HG02571 (cell line): ENCODE measurements at regions not wholly inside any gene's neighbourhood (a gene's known extent, or its start where the extent isn't known, plus 50 kb on each side); places are given as distances from the start of the nearest gene placed in this dataset.

Experiments used
- ATAC-seq: cut with Tn5 transposase; IDR thresholded peaks from one replicate; pipeline ENCODE4 v1.9.1; 2021; ENCODE audit warnings: mild to moderate bottlenecking, moderate library complexity; ENCODE audit not compliant: unreplicated experiment

DNA sequence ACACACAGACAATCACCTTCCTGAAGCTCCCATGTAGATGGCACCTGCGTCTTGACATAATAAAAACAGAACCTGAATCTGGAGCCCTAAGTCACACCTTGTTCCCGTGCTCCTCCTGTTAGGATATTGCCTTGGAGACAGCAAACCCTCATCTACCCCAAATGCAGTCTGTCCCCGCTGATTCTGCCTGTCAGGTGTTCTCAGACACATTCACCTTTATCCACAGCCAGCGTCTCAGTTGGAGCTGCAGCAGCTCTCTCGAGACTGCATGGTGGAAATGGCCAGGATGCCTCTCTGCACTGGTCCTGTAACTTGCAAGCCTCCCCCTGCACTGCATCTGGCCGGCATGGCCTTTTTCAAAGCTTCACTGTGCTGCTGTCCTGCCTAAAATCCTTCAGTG lies 218.0 kb upstream of the ZNF32 start:
- ATAC-seq, result no peak

DNA sequence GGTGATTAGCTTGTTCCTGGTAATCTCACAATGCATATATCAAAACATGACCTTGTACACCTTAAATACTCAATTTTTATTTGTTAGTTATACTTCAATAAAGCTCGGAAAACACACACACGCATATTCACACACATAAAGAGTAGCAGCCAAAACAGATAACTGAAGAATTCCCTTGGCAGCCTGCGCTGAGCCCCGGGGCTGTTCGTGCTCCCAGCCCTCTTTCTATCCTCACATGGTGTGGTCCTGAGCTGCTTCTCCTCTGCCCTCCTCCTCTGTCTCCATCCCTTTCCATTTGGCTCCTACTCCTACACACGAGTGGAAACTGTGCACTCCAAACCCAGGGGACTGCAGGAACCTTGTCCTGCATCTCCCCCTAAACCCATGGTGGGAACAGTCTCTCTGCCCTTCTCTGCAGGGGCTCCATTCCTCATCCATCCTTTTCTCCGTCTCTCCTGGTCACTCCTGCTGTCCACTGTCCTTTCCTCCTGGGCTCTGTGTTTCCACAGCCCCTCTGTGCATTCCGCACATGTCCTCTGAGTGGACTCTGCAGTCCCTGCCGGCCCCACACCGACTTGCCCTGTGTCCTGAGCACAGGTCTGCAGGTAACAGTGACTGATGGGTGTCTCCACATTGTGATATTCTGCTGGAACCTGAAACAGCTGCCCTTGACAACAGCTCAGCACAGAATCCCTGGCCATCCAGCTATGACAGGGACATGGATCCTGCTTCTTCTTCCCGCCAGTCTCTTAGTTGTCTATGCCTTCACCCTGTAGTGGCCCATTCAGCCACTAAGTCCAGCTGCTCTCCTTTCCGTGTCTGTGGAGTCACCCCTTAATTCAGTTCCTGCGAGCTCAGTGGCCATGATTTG lies 216.8 kb upstream of the ZNF32 start:
- ATAC-seq, result no peak

DNA sequence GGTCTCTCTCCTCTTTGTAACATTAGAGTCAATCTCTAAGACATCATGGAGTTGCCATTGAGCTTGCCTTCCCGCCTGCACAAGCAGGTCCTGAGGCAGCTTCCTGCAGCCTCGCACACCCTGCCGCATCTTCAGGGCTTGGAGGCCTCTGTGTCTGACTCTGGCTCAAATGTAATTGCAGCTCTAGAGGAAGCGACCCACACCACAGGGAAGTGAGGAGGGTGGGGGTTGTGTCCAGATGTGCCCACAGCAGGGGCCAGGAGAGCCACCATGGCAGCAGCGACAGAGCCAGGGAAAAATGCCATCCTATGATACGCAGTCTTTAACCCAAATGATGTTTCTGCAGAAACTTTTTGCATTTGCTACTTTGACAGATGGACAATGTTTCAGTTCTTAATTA lies 216.0 kb upstream of the ZNF32 start:
- ATAC-seq, result no peak

DNA sequence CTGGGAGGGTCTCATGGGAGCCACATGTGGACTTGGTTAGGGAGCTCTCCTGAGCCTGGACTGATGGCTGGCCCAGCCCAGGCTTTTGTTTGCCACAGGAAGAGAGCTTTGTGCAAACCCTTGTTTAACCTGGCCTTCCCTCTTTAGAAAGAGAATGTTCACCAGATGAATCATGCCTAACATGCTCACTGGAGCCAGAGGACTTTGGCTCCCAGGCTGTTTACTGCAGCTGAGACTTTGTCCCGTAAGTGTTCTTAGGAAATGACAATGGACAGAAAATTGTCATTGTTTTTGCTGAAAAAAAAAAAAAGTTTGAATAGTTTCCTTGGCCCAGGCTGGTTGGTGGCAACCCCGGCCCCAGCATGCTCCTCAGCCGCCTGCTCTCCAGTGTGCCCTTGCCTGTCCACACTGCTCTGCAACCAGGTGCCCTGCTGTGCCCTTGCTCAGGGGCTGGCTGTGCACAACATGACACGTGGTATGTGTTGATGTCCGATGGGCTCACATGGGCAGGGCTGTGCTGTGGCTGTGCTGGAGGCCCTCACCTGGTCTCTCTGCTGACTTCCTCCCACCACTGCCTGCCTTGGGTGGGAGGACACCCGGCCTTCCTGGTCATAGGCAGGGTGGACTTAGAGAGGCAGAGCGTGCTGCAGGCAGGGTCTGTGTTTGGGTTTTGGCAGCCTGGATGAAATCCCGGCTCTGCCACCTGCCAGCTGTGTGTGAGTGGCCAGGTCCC lies 215.3 kb upstream of the ZNF32 start:
- no peak for ATAC-seq

DNA sequence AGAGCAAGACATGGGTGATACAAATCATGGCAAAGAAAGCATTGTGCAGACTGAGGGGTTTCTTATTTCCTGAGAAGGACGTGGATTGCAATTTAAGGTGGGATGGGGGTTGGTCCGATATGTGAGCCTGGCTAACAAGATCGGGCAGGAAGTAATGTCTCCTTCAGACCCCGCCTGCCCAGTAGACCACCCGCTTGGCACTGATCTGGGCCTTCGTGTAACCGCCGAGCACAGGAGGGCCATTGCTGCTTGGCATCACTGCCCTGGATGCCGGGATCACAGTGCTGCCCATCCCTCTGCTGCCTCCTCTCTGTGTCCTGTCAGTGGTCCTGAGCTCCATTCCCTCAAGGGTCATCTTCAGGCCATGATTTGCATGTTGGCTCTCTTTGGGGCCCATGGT lies 214.6 kb upstream of the ZNF32 start:
- no peak for ATAC-seq

DNA sequence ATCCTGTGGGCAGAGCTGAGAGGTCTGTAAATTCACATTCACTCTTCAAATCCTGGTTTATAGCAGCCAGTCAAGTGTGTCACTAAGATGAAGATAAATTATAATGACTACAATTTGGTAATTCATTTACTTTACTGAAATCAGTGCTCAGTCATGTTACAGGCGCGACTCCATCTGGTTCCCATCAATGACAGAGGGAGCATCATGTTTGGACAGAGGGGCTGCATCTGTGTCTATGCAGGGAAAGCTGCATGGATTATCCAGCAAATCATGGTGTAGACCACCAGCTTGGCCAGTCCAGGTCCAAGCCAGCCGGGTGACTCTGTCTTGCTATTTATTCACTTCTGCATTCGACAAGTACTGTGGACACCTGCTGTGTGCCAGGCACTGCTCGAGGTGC lies 214.1 kb upstream of the ZNF32 start:
- no peak for ATAC-seq

DNA sequence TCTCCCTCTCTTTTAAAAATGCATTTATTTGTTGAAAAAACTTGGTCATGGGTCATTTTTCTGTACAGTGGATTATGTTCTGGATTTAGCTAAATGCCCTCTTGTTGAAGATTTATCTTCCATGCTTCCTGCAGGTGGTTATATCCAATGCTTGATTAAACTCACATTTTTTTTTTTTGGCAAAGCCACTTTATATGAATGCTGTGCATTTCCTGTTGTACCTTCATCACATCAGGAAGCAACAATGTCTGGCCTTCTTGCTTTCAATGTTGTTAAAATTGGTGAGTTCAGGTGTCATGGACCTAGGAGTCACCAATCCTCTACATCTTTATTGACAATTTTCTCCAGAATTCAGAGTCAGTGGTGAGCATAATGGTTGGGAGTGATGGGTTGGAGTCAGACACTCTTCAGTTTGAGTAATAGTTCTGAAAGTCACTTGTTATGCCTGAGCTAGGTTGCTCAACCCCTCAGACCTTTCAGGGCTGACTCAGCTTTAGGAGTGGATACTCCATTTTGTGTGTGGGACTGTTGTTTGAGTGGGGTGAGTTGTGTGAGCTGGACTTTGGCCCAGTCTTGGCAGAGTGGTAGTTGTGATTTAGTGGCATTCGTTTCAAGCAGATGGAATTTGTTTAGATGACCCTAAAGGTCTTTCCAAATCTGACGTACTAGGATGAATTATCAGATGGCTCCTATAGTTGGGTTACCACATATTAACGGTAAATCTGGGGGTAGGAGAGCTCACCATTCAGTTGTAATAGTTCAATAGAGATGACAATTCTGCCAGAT lies 213.5 kb upstream of the ZNF32 start:
- ATAC-seq, result no peak

DNA sequence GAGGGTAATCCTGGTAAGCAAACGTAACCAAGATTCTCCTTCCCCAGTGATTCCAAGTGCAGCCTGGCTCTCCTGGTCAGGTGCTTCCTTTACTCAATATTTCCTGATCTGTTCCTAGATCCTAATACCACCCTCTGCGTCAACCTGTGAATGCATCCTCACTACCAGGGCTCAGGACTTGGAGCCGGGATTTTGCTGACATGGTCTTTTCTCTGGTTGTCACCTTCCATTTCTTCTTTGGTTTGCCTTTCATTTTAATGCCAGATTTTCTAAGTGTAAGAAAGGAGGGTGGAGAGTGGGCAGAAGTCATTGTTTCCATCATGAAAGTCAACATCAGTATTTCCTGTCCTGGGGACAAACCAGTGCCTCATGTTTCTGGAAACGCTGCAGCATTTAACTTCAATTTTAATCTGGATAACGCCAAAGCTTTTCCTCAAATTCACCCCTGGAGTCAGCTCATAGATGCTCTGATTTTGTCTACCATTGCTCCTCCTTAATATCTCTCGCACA lies 210.4 kb upstream of the ZNF32 start:
- ATAC-seq, result no peak

DNA sequence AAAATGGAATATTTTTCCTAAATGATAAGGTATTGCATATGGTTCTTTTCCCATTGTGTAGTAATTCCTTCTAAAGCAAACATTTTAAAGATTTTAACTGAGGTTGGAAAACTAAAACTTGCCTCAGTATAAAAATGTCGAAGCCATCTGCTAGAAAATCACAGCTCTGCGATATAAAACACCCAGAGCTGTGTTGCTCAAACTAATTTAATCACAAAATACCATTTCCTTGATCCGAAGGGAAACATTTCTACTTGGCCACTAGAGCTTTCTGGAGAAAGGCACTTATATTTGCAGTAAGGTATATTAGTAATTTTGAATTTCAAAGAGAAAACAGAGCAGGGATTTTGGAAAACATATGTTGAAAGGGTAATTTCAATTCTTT lies 209.2 kb upstream of the ZNF32 start:
- ATAC-seq, result no peak

DNA sequence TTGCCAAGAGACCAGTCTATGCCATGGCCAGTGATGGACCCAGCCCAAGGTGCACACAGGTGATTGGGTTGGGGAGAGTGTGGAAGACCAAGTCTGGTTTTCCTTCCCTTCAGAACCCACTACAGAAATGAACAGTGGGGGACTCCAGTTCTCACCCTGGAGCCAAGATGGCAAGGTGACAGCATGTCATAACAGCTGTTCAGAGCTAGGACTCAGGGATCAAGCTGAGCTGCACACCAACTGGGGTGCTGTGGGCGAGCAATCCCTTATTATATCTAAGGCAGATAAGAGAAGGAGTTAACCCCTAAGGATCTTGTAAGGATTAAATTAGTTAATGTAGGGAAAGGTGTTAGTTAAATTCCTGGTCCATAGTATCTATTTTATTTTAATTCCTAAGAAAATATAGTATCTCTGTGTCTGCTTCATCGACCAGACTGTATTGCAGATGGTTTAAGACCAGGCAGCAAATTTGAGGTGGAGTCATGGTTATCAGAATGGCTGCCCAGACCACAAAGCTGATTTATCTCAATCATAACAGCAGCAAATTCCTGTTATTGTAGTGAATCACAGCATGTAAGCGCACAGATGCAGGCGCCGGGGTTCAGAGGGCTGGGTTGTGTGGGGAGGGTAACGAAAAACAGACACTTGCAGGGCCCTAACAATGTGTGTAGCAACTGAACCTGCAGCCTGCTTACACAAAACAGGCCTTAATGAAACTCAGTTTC lies 208.7 kb upstream of the ZNF32 start:
- ATAC-seq, result no peak

DNA sequence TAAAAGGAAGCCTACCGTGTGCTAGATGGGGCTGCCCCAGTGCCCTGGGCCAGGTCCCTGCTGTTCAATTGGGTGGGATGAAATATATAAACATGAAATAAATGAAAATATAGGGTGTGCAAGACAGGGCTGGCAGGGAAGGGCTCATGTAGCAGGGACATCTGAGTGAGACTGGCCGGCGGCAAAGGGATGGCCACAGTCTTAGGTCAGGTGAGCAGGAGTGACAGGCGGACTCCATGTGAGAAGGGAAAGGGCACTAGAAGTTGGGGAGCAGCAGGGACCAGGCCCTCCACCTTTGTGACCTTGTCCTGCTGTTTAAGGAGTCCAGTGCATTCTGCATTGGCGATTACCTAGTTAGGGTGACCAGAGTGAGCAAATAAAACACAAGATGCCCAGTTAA lies 207.6 kb upstream of the ZNF32 start:
- no peak for ATAC-seq

DNA sequence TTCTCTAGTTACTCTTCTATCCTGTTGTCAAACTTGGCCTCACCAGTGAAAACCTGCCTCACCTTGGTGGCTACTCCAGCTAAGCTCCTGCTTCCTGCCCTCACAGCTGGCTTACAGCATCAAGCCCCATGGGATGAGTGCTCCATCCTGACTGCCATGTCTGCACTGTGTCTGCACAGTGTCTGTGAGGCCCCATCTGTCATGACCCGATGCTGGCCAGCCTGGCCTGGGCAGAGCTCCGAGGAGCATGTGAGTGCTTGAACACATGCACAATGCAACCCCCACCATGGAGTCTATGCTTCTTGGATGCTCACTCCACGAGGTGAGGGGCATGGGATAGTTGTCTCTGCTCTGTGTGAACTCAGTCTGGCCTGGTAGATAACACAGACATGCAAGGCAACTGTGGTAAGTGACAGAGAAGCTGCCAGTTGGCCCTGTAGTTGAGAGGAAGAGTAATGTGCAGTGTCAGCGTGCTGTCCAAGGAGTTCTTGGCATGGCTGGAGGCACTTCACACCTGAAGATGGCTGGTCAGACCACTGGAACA lies 207.1 kb upstream of the ZNF32 start:
- no peak for ATAC-seq

DNA sequence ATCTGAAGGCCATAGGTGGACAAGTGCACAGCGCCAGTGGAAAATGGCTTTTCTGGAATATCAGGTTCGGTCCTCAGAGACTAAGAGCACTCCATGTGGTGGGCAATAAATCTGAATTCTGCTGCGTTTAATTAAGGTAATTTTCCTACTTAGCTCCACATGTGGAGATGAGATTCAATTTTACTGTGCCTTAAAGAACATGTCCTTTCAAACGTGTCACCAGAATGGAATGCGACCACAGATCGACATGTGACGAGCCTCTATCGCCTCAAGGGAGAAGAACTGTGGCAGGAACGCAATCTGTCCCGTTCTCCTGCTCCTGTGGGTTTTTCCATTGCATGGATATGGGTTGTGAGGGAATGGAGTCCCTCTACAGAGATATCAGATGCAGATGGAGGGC lies 205.3 kb upstream of the ZNF32 start:
- no peak for ATAC-seq

DNA sequence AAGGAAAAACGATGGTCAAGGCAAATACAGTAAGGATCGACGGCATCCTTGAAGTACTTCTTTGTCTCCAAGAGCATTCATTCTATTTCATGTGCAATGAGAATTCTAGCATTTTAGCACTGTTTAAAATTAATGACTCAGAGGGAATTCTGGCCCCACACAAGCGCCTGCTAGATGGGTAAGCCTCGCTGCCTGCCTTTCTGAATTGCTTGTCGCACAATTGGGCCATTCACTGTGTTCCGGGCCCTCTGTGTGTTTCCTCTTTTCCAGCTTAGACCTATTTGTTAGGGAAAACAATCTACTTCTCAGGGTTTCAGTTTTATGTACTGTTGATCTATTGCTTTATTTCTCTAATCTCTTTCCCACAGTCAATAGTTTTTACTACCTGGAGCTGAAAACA lies 204.7 kb upstream of the ZNF32 start:
- no peak for ATAC-seq

DNA sequence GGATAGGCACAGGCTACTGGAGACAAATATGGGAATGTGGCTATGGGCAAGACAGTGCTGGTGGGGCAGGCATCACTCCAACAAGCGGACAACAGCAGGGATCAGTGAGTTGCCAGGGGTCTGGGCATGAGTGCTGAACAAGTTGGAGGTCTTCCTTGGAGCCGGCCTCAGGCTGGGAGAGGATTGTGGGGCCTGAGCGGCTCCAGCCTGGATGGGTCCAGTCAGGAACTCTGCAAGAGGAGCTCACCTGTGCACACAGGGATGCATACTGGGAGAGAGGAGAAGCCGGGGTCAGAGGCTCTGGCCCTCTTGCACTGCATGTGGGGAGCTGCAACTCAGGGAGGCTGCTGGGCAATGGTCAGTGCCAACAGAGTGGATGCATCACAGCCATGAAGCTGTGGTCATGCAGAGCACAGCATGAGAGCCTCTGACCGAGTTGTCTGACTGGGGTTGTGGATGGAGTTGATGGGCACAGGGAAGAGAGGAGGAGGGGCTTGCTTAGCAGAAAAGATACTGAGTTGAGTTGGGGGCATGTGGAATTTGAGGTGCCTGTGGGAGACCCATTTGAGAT lies 204.0 kb upstream of the ZNF32 start:
- no peak for ATAC-seq

DNA sequence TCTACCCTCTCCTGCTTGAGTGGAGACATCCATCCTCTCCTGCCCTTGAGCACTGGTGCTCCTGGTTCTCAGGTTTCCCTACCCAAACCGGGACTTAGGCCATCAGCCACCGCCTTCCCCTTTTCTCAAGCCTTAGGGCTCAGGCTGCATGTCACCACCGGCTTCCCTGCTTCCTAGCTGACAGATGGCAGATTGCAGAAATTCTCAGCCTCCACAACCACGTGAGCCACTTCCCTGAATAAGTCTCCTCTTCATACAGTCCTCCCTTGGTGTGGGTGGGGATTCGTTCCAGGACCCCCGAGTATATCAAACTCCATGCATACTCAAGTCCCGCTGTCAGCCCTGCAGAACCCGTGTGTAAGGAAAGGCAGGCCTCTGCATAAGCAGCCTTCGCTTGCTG lies 203.5 kb upstream of the ZNF32 start:
- ATAC-seq, result no peak

DNA sequence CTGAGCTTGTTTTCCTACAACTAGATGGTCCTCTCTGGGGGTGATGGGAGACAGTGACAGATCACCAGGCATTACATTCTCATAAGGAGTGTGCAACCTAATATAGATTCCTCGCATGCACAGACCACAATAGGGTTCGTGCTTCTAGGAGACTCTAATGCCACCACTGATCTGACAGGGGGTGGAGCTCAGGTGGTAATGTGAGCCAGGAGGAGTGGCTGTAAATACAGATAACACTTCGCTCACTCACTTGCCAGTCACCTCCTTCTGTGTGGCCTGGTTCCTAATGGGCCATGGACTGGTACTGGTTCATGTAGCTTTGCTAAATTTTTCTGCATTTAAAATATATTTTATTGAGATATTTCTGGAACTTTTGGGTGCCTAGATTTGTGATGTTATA lies 202.3 kb upstream of the ZNF32 start:
- ATAC-seq, result no peak

DNA sequence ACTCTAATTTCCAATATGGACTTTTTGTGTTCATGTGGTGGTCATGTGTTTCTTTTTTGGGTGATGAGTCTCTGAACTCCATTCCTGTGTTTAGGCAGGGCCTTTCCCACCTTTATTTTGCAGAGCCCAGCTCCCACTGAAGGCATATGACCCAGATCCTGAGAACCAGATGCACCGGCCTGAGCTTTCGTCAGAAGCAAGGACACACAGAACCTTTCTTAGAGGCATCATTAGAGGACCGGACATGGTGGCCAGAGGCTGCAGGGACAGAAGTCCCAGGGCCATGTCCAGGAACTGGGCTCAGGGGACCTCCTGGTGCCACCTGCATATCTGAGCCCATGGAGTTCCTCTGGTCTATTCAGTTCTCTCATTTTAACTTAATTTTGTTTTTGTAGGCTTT lies 200.9 kb upstream of the ZNF32 start:
- ATAC-seq, result no peak

DNA sequence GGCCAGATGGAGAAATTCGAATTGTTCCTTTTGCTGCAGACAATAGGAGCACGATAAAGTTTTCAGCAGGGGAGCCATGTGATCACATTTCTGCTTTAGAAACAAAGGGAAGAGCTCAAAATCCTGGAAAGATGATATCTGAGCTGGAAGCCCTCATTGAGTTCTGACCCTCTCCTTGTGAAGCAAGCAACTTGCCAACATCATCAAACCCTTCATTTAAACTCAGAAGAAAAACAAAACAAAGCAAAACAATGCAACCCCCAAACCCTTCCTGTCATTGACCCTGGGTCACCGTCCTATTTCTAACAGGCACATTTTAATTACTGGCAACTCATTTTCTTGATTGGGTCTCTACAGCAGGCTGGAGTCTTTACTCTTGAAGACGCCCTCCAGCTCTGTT lies 198.3 kb upstream of the ZNF32 start:
- ATAC-seq, result no peak

DNA sequence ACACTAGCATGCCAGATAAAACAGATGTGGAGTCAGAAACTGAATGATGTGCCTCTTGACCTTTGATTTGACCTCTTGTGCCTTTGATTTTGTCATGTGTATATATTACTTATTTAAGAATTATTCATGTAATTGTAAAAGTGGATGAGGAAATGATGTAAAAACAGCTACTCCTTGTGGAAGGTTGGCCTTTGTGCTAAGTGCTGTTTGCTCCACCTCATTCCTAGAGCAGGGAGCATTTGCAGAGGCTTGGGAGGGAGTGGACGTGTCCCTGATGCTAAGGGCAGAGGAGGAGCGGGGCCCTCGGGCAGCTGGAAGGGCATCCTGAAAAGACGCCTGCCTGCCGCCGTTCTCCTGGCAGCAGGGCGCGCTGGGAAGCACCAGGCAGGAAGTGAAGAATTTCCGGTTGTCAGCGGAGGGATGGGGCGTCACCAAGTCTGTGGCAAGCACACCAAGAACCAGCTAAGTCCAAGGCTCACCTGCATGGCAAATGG lies 197.6 kb upstream of the ZNF32 start:
- no peak for ATAC-seq
